GM18907 (cell line): ENCODE measurements at regions not wholly inside any gene's neighbourhood (a gene's known extent, or its start where the extent isn't known, plus 50 kb on each side); places are given as distances from the start of the nearest gene placed in this dataset.

Experiments
- ATAC-seq: cut with Tn5 transposase; IDR thresholded peaks from one replicate; pipeline ENCODE4 v1.9.1; 2021; ENCODE audit warnings: mild to moderate bottlenecking, moderate library complexity; ENCODE audit not compliant: unreplicated experiment

GRCh38 chr21:25338415-25338814 is 268.9 kb downstream of the MRPL39 start:
- ATAC-seq: no peak

- ATAC-seq: no peak
Observed at GRCh38 chr21:25334046-25334730, 273.1 kb downstream of the MRPL39 start.

- no peak for ATAC-seq
Observed at GRCh38 chr21:25331286-25331685, 276.0 kb downstream of the MRPL39 start.

GRCh38 chr21:25330266-25330665 is 277.0 kb downstream of the MRPL39 start:
- ATAC-seq: no peak

GRCh38 chr21:25329227-25329825 is 278.0 kb downstream of the MRPL39 start:
- ATAC-seq: no peak

GRCh38 chr21:25328736-25329135 is 278.5 kb downstream of the MRPL39 start:
- ATAC-seq: no peak

GRCh38 chr21:25326181-25326580 is 281.1 kb downstream of the MRPL39 start:
- ATAC-seq: no peak

- ATAC-seq: no peak
Observed at GRCh38 chr21:25324666-25325065, 282.6 kb downstream of the MRPL39 start.

- no peak for ATAC-seq
Observed at GRCh38 chr21:25323356-25323949, 283.8 kb downstream of the MRPL39 start.

- ATAC-seq: no peak
Observed at GRCh38 chr21:25314247-25314646, 293.0 kb downstream of the MRPL39 start.

GRCh38 chr21:25313829-25314228 is 293.5 kb downstream of the MRPL39 start:
- no peak for ATAC-seq

- no peak for ATAC-seq
Observed at GRCh38 chr21:25307489-25307888, 299.8 kb downstream of the MRPL39 start.

- ATAC-seq: no peak
Observed at GRCh38 chr21:25304611-25305010, 302.7 kb downstream of the MRPL39 start.

GRCh38 chr21:25300632-25301031 is 306.6 kb downstream of the MRPL39 start:
- no peak for ATAC-seq

GRCh38 chr21:25298512-25299491 is 308.5 kb downstream of the MRPL39 start:
- peak; percentile 97 for ATAC-seq

- no peak for ATAC-seq
Observed at GRCh38 chr21:25297117-25297516, 310.2 kb downstream of the MRPL39 start.

- ATAC-seq: no peak
Observed at GRCh38 chr21:25296252-25296651, 311.0 kb downstream of the MRPL39 start.

GRCh38 chr21:25292396-25292795 is 314.9 kb downstream of the MRPL39 start:
- ATAC-seq: no peak

GRCh38 chr21:25283720-25284119 is 323.6 kb downstream of the MRPL39 start:
- no peak for ATAC-seq

GRCh38 chr21:25281134-25281533 is 326.1 kb downstream of the MRPL39 start:
- no peak for ATAC-seq

- no peak for ATAC-seq
Observed at GRCh38 chr21:25280061-25280460, 327.2 kb downstream of the MRPL39 start.
